GM19467 (cell line): ENCODE measurements at regions not wholly inside any gene's neighbourhood (a gene's known extent, or its start where the extent isn't known, plus 50 kb on each side); places are given as distances from the start of the nearest gene placed in this dataset.
"Not testable (repeated sequence)": the region's sequence is repeated elsewhere in the genome, so short reads cannot be mapped to it uniquely, and the experiment has no call there.

Experiments used
- ATAC-seq: cut with Tn5 transposase; IDR thresholded peaks from one replicate; pipeline ENCODE4 v1.9.1; 2021; ENCODE audit warnings: mild to moderate bottlenecking, moderate library complexity; ENCODE audit not compliant: unreplicated experiment

DNA sequence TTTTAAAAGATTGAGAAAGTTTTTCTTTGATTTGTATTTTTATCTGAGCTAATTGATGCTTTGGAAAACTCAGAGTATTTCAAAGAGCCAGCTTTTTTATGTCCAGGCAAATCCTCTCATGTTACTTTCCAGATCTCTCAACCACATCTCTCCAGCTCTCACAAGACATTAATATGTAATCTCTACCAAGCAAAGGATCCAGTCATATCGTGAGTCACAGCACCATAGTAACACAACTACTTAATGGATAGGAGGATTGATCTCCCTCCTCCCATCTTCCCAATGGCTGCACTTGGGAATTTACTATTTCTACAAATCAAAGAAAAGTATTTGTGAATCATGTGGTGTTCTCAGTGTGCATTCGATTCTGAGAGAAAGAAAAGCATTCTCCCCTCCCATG, 63.3 kb downstream of the POU4F1 start:
- ATAC-seq = no peak

DNA sequence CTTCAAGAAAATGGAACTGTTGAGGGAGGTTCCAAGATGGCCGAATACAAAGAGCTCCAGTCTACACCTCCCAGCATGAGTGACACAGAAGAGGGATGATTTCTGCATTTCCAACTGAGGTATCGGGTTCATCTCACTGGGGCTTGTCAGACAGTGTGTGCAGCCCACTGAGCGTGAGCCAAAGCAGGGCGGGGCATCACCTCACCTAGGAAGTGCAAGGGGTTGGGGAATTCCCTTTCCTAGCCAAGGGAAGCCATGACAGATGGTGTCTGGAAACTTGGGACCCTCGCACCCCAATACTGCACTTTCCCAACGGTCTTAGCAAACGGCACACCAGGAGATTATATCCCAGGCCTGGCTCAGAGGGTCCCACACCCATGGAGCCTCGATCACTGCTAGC, 77.3 kb downstream of the POU4F1 start:
- not testable (repeated sequence) for ATAC-seq

GRCh38 chr13:78524936-78525335, 78.4 kb downstream of the POU4F1 start:
- ATAC-seq = no peak

- ATAC-seq = no peak
These were observed 82.3 kb downstream of the POU4F1 start for GRCh38 chr13:78521091-78521490.

GRCh38 chr13:78520425-78520824, 82.9 kb downstream of the POU4F1 start:
- no peak for ATAC-seq

GRCh38 chr13:78518482-78518881, 84.9 kb downstream of the POU4F1 start:
- ATAC-seq = not testable (repeated sequence)

GRCh38 chr13:78499802-78500201, 103.5 kb downstream of the POU4F1 start:
- no peak for ATAC-seq

- ATAC-seq = no peak
These were observed 105.5 kb downstream of the POU4F1 start for GRCh38 chr13:78497702-78498355.

- ATAC-seq = no peak
These were observed 111.4 kb downstream of the POU4F1 start for GRCh38 chr13:78491978-78492377.

DNA sequence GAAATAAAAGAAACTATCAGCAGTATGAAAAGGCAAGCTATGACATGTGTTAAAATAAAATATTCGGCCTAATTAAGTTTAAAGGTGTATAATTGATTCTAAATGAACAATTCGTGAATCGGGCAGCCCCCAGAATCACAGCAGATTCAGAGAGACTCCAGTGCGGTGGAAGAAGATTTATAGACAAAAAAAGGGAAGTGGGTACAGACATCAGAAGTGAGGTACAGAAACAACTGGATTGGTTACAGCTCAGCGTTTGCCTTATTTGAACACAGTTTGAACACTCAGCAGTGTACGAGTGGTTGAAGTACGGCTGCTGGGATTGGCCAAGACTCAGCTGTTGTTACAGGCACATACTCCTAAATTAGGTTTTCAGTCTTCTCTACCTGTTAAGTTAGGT, 113.1 kb downstream of the POU4F1 start:
- ATAC-seq = not testable (repeated sequence)

DNA sequence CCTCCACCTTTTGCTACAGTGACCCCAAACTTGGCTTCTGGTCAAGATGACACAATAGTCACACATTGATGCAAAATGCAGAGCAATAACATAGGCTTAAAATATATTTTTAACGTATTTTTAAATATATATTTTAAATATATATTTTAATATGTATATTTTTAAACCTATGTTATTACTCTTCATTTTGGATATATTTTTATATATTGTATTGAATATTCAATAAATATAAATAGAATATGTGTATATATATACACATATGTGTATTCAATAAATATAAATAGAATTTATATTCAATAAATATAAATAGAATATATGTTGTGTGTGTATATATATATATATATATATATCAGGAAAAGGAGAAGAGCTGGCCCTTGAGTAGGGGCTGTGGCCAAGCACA, 115.6 kb downstream of the POU4F1 start:
- no peak for ATAC-seq

GRCh38 chr13:78485803-78486202, 117.5 kb downstream of the POU4F1 start:
- ATAC-seq = no peak

DNA sequence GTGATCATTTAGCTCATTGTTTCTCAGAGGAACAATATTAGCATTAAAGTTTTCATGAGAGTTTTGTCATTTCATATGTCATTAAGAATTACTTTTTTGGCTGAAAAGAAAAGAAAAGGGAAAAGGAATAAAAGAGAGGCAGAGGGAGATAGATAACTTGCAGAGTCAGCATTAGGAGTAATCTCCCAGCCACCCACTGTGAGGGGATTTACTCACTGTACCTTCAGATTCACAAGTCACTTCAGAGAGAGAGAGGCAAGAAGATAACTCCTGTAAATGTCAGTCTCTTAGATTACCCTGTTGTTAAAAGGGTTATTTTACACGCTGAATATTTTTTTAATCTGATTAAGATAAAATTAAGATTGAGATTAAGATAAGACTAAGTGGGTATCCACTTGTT, 125.2 kb downstream of the POU4F1 start:
- ATAC-seq = no peak

- no peak for ATAC-seq
These were observed 126.4 kb downstream of the POU4F1 start for GRCh38 chr13:78476910-78477309.

DNA sequence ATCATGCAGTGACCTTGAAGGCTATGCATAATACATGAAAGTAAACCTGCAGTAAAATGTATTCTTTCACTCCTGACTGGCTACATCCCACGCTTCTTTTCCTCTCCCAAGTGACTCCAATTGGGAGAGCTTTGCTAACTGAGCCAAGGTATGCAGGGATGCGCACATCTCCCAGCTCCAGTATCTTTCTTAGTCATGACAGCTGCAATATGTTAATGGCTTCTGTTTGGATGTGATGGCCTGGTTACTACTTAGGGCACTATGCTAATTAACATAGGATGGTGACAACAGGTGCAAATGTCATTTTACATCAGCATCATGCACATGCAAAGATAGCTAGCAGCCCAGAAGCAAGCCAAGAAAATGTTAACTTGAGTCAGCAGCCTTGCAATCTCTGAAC, 134.7 kb downstream of the POU4F1 start:
- no peak for ATAC-seq

DNA sequence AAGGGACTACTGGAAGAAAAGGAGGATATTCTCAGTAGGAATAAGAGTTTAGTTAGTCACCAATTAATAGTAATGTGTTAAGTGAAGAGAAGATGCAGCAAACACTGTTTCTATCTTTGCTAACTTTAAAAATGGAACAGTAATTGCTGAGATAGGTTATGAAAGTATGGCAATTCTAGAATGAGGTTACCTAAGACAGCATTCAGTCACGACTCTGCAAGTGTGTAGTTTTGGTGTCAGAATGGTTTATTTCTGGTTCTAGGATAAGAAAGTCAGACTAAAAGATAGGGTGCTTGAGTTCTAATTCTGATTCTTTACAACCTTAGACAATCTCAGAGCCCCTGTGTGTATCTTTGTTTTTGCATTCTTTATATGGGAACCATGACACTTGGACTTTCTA, 138.1 kb downstream of the POU4F1 start:
- no peak for ATAC-seq

GRCh38 chr13:78460176-78460575, 143.2 kb downstream of the POU4F1 start:
- ATAC-seq = no peak

DNA sequence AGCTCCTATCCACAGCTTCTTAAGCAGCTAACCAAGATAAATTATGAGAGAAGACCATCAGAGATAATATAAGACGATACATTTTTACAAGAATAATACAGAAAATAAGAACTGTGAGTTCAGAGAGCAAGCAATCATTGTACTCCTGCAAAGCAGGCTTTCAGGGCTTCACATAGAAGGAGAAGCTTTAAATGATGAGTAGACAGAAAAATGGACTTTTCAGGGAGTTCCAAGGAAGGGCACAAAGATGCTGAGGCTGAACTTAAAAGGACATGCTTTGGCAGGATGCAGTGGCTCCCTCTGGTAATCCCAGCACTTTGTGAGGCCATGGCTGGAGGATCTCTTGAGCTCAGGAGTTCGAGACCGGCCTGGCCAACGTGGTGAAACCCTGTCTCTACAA, 159.5 kb downstream of the POU4F1 start:
- ATAC-seq = no peak

GRCh38 chr13:78437781-78438180, 165.6 kb downstream of the POU4F1 start:
- ATAC-seq = no peak

- no peak for ATAC-seq
These were observed 167.0 kb downstream of the POU4F1 start for GRCh38 chr13:78436311-78436710.

DNA sequence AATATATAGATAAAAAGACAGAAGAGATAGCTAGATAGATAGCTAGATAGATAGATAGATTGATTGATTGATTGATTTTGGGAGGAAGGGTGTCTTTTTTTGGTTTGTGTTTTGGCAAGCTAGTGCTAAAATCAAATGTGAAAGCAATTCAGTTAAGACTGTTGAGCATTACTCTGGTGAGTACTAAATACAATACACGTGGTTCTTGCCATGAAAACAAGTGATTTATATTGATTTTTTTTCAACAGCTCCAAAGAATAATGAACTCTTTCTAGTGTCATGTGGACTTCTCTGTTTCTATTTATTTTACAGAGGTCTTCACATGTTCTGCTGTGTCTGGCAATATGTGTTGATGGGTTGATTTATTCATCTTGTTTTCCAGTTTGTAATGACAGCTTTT, 172.0 kb downstream of the POU4F1 start:
- ATAC-seq = no peak

DNA sequence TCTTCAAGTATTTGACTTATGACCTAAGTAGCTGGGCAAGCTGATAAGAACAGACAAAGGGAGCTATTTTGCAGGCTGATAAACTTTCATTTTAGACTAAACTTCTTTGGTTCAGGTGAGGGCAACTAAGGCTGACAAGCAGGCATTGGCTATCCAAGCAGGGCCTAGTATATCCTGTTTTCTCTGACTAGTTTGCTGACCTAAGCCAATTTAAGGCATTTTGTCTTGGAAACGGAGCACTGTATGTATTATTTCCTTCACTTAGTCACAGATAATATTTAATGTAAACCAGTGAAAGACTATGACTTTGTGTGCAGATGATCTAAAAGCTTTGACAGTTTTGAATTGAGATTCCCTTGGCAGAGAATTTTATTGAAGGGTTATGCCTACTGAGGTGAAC, 172.5 kb downstream of the POU4F1 start:
- ATAC-seq = no peak

DNA sequence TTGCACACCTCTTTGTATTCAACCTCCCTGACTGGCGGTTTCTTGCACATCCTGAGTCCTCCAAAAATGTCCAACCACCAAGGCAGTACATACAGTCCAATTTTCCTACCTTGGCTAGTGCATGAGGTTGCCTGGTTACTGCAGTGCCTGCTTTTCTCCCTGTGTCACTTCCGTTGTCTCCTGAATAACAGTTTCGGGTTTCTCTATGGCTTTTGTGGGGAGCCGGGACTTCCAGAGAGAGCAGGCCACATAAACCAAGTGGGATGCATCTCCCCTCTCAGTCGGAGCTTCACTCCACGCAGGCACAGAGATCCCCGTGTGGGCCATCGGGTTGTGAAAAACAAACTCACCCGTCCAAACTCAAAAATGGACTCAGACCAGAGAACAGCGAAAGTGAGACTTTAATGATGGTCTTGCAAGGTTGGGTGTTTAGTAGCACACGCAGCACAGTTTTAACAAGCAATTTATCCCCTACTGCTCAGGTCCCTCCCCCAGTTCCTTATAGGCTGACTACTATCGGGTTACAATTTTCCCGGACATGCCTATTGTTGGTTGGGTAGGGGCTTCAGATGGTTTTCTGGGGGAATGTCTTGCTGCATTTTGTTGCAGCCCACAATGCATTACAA, 173.1 kb downstream of the POU4F1 start:
- ATAC-seq = no peak
